DND-41 (cell line): ENCODE measurements at regions not wholly inside any gene's neighbourhood (a gene's known extent, or its start where the extent isn't known, plus 50 kb on each side); places are given as distances from the start of the nearest gene placed in this dataset.

Source experiments
- CTCF ChIP-seq: IDR thresholded peaks from 2 replicates; pipeline ENCODE4 v1.5.1; 2012; ENCODE audit warnings: borderline replicate concordance, low read length, moderate library complexity, mild to moderate bottlenecking; ENCODE audit not compliant: poor library complexity, severe bottlenecking; ENCODE audit errors: extremely low read depth
- EZH2 ChIP-seq: IDR thresholded peaks from 3 replicates; pipeline ENCODE4 v1.6.1; 2012; ENCODE audit warnings: borderline replicate concordance, low read depth, mild to moderate bottlenecking, moderate library complexity, low read length, inconsistent platforms; ENCODE audit not compliant: severe bottlenecking

- TF ChIP-seq CTCF (no peak), EZH2 (no peak)
Measured at GRCh38 chr17:77509599-77509998, 368.8 kb downstream of the SEC14L1 start.
